ENCODE measurements at regions not wholly inside any gene's neighbourhood (a gene's known extent, or its start where the extent isn't known, plus 50 kb on each side); places are given as distances from the start of the nearest gene placed in this dataset.
A peak's percentile ranks its signal among the peaks of the same experiment; 100 is the strongest.

- peak; percentile 72 for DNase-seq
- no peak overlapping the region for H3K27ac Mint-ChIP-seq
- no peak overlapping the region for H2AK5ac ChIP-seq (ENCODE audit: insufficient read length, low read length)
- H3K9me3 Mint-ChIP-seq = peaks cover 3 to 4% of the 10 kb centered on the region in 2 experiments; a peak in 3 of 5 replicates
- H3K56ac ChIP-seq (ENCODE audit: insufficient read length, low read depth, low read length) = no peak overlapping the region
- H2BK120ac ChIP-seq (ENCODE audit: low read depth, low read length, poor library complexity, severe bottlenecking) = no peak overlapping the region
- no peaks in the 10 kb centered on the region for H3K27me3 ChIP-seq (ENCODE audit: insufficient read depth, low read length)
- no peaks in the 10 kb centered on the region for H4K20me1 ChIP-seq (ENCODE audit: control insufficient read depth, insufficient read depth, insufficient read length)
- H3K4me2 ChIP-seq (ENCODE audit: insufficient read depth, insufficient read length, low read length) = no peak overlapping the region
- H3K27ac ChIP-seq (ENCODE audit: insufficient read length, low read depth, low read length) = no peak overlapping the region
- H3K9ac ChIP-seq (ENCODE audit: extremely low read depth, insufficient read length, low read length) = no peak overlapping the region
- no peak overlapping the region for H3K14ac ChIP-seq (ENCODE audit: insufficient read depth, low read length)
- H3T11ph ChIP-seq (ENCODE audit: low read length) = no peak overlapping the region
- H3K4ac ChIP-seq (ENCODE audit: low read depth, low read length) = no peak overlapping the region
- H3K4me1 ChIP-seq (ENCODE audit: insufficient read depth, low read length) = no peaks in the 10 kb centered on the region
- H2BK15ac ChIP-seq (ENCODE audit: low read depth, low read length) = no peak overlapping the region
- no peak overlapping the region for H2BK20ac ChIP-seq (ENCODE audit: low read depth, low read length, poor library complexity, severe bottlenecking)
- no peak overlapping the region for H3K23ac ChIP-seq (ENCODE audit: insufficient read length, low read depth, low read length)
- no peaks in the 10 kb centered on the region for H3K79me2 ChIP-seq (ENCODE audit: insufficient read depth, low read length)
- H4K91ac ChIP-seq (ENCODE audit: insufficient read length, low read depth, low read length) = no peak overlapping the region
- H3K23me2 ChIP-seq (ENCODE audit: insufficient read length, low read depth, low read length, poor library complexity, severe bottlenecking) = no peaks in the 10 kb centered on the region
- H2AFZ ChIP-seq (ENCODE audit: low read length) = no peak overlapping the region
- WGBS (ENCODE audit: extremely low coverage, insufficient read length, low lambda C conversion rate) = no CpG with 5 or more reads among the region's 3 CpGs
- no peak overlapping the region for H4K8ac ChIP-seq (replicated peaks; ENCODE audit: insufficient read length, low read depth, low read length)
- H3K4me3 Mint-ChIP-seq = no peak overlapping the region
- H4K5ac ChIP-seq (ENCODE audit: insufficient read length, low read depth, low read length) = no peak overlapping the region
- peak; percentile 76 for TF ChIP-seq CTCF (conservative IDR thresholded peaks at IDR 0.05)
- peaks cover 0 to 2% of the 10 kb centered on the region in 2 experiments; a peak in 1 of 4 replicates for H3K4me1 Mint-ChIP-seq
- H2BK5ac ChIP-seq (ENCODE audit: insufficient read length, low read length) = no peak overlapping the region
- no peaks in the 10 kb centered on the region for H3K36me3 Mint-ChIP-seq (ENCODE audit: insufficient read depth in 1 of 3, low read depth in 3 of 3)
- H2BK12ac ChIP-seq (ENCODE audit: insufficient read length, low read depth, low read length) = no peak overlapping the region
- H3K27me3 Mint-ChIP-seq (ENCODE audit: low read depth) = peaks cover 2% of the 10 kb centered on the region
- H3K79me1 ChIP-seq (ENCODE audit: insufficient read depth, low read depth, low read length, poor library complexity, severe bottlenecking) = no peaks in the 10 kb centered on the region
- H3K9me3 ChIP-seq (ENCODE audit: control insufficient read depth, low read depth, low read length) = no peaks in the 10 kb centered on the region
- H3K18ac ChIP-seq (ENCODE audit: insufficient read length, low read depth, low read length) = no peak overlapping the region
Observed at GRCh38 chr12:107522692-107523477, 162.7 kb upstream of the PWP1 start.

All from H9 (cell line).